ENCODE measurements at regions not wholly inside any gene's neighbourhood (a gene's known extent, or its start where the extent isn't known, plus 50 kb on each side); places are given as distances from the start of the nearest gene placed in this dataset.

DNA sequence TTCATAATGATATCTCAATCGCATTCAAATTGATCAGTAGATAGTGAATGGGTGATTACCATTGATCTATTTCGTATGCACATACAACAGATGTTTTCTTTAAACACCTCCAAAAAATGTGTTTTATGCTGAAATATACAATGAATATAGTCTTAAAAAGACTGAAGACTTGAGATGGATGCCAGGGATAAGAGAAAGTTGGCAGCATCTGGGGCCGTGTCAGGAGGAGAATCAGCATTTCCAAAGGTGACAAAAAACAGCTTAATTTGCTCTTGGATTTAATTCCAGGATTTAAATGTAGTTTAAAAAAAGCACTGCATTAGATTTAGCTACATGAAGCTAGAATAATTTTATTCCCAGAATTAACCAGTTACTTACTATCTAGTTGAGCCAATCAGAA is 199.7 kb upstream of the CNTN3 start:
- Mint-ChIP-seq H3K36me3 (ENCODE audit: low read depth) (no peaks in the 10 kb centered on the region), H3K9me3 (peaks cover 35% of the 10 kb centered on the region), H3K27ac (no peak overlapping the region), H3K27me3 (ENCODE audit: low read depth) (no peaks in the 10 kb centered on the region), H3K4me3 (ENCODE audit: low read depth) (no peak overlapping the region), H3K4me1 (ENCODE audit: low read depth) (no peaks in the 10 kb centered on the region)
- intact Hi-C loops (cut with micrococcal nuclease), result no loop called here
- no peak for DNase-seq (ENCODE audit: low spot score)

DNA sequence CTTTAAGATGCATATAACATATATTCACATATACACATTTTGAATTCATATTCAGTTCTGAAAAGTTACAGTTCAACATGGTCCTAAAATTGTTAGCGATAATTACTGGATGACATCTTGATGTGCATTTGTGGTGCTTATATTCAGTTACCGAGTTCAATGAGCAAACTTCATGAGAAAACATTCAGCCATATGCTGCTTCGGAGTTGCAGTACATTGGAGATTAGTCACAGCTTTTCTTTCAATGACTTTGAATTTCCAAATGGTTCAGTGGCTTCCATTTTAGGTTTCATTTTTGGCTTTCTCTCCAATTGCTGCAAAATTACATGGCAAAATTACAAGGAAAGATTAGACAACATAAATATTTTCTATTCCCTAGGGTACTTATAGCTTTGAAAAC is 198.3 kb upstream of the CNTN3 start:
- Mint-ChIP-seq H3K36me3 (ENCODE audit: low read depth) (no peaks in the 10 kb centered on the region), H3K27ac (no peak overlapping the region), H3K4me3 (ENCODE audit: low read depth) (no peak overlapping the region), H3K27me3 (ENCODE audit: low read depth) (no peaks in the 10 kb centered on the region), H3K9me3 (peaks cover 32% of the 10 kb centered on the region), H3K4me1 (ENCODE audit: low read depth) (no peaks in the 10 kb centered on the region)
- intact Hi-C loops (cut with micrococcal nuclease), result no loop called here
- no peak for DNase-seq (ENCODE audit: low spot score)

DNA sequence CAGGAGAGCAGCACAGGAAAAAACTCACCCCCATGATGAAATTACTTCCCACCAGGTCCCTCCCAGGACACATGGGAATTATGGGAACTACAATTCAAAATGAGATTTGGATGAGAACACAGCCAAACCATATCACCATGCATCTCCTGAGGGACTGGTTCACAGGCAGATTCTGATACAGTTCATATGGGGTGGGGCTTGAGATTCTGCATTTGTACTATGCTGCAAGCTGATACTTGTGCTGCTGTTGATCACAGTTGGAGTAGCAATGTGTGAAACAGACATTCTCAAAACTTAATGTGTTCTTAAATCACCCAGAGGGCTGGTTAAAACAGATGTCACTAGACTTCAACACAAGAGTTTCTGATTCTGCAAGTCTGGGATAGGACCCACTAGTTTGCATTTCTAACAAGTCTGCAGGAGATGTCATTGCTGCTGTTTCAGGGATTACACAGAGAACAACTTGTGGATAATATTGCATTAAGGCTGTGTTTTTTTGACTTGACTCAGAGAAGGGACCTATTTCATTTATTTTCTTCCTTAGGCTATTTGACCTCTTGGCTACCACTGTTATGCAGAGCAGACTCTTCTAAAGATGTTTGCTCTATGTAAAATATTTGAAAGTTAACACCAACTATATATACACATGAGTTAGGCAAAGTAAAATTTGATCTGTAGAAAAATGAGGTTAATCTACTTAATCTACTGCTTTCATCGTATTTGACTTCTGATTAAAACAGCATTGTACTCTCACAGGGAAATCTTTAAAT is 194.2 kb upstream of the CNTN3 start:
- H3K4me3 Mint-ChIP-seq (ENCODE audit: low read depth), result no peak overlapping the region
- no peaks in the 10 kb centered on the region for H3K27me3 Mint-ChIP-seq (ENCODE audit: low read depth)
- peaks cover 36% of the 10 kb centered on the region for H3K9me3 Mint-ChIP-seq
- no peak overlapping the region for H3K27ac Mint-ChIP-seq
- intact Hi-C loops (cut with micrococcal nuclease), result no loop called here
- no peaks in the 10 kb centered on the region for H3K4me1 Mint-ChIP-seq (ENCODE audit: low read depth)
- no peaks in the 10 kb centered on the region for H3K36me3 Mint-ChIP-seq (ENCODE audit: low read depth)
- no peak for DNase-seq (ENCODE audit: low spot score)

DNA sequence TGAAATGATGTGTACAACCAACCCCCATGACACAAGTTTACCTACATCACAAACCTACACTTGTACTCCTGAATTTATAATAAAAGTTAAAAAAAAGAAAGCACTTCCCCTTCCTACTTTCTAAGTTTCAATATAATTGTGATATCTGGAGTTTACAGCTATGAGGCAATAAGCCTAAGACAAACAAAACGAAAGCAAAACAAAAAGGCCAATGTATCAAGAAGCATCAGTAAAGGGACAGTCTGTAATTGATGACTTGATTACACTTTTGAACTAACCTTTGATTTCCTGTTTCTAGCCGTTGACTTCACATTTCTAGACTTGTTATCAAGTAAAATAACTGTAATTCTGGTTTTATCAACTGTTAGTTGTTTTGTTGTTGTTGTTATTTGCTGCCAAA is 187.5 kb upstream of the CNTN3 start:
- Mint-ChIP-seq H3K4me1 (ENCODE audit: low read depth) (no peaks in the 10 kb centered on the region), H3K4me3 (ENCODE audit: low read depth) (no peak overlapping the region)

DNA sequence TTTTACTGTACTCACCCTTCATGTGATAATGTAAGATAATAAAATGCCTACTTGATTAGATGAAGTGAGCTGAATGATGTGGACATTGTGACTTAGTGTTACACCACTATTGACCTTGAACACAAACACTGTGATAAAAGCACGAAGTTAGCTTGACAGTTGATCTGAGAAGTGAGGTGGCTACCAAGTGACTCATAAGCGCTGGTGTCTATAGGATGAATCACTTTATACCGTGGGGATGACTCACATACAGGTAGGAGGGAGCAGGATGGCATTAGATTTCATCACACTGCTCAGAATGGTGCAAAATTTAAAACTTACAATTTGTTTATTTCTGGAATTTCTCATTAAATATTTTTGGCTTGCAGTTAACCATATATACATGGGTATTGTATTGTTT is 174.7 kb upstream of the CNTN3 start:
- Mint-ChIP-seq H3K4me1 (ENCODE audit: low read depth) (no peaks in the 10 kb centered on the region), H3K9me3 (peaks cover 10% of the 10 kb centered on the region), H3K36me3 (ENCODE audit: low read depth) (no peaks in the 10 kb centered on the region), H3K27ac (no peak overlapping the region), H3K27me3 (ENCODE audit: low read depth) (no peaks in the 10 kb centered on the region), H3K4me3 (ENCODE audit: low read depth) (no peak overlapping the region)
- intact Hi-C loops (cut with micrococcal nuclease), result no loop called here
- DNase-seq (ENCODE audit: low spot score), result no peak

More for the DNA sequence above, 187.5 kb upstream of the CNTN3 start:
- no peaks in the 10 kb centered on the region for H3K27me3 Mint-ChIP-seq (ENCODE audit: low read depth)
- H3K36me3 Mint-ChIP-seq (ENCODE audit: low read depth), result no peaks in the 10 kb centered on the region
- H3K9me3 Mint-ChIP-seq, result peaks cover 42% of the 10 kb centered on the region
- H3K27ac Mint-ChIP-seq, result no peak overlapping the region
- intact Hi-C loops (cut with micrococcal nuclease), result no loop called here
- no peak for DNase-seq (ENCODE audit: low spot score)

DNA sequence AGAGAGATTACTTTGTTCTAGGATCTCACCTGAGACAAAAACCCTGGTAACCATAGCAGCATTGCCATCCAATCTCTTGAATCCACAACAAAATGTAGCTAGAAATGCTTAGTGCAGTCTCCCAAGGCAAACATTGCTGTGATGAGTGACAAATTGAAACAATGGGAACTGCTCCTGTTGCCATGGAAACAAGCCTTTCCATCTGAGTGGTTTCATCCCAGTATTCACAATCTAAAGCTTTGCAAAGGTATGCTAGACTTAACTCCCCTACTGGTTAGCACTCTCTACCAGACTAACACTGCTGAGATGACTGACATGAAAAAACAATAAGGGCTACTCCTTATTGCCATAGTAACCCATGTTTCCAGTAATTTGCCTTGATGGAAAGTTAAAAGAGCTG is 172.6 kb upstream of the CNTN3 start:
- Mint-ChIP-seq H3K9me3 (peaks cover 10% of the 10 kb centered on the region), H3K4me3 (ENCODE audit: low read depth) (no peak overlapping the region), H3K36me3 (ENCODE audit: low read depth) (no peaks in the 10 kb centered on the region), H3K27ac (no peak overlapping the region), H3K4me1 (ENCODE audit: low read depth) (no peaks in the 10 kb centered on the region), H3K27me3 (ENCODE audit: low read depth) (no peaks in the 10 kb centered on the region)
- intact Hi-C loops (cut with micrococcal nuclease), result no loop called here
- no peak for DNase-seq (ENCODE audit: low spot score)

DNA sequence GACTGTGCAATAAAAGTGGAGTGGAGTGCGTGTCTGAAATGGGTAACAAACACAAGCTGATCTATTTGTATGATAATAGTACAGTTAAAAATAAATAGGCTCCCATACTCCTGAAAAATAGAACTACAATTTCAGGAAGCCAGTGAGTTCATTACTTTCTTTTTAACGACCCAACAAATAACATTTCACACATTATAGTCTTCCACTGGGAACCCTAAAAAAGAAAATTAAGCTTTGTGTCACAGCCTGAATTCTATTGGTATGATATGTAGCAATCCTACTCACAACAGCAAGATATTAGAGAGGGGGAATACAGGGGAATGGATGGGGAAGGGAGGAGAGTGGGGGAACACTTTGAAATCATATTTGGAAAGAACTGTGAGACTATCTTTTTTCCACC is 156.9 kb upstream of the CNTN3 start:
- H3K4me3 Mint-ChIP-seq (ENCODE audit: low read depth), result no peak overlapping the region
- no peaks in the 10 kb centered on the region for H3K36me3 Mint-ChIP-seq (ENCODE audit: low read depth)
- H3K27me3 Mint-ChIP-seq (ENCODE audit: low read depth), result no peaks in the 10 kb centered on the region
- intact Hi-C loops (cut with micrococcal nuclease), result no loop called here
- no peak overlapping the region for H3K27ac Mint-ChIP-seq
- DNase-seq (ENCODE audit: low spot score), result no peak
- no peaks in the 10 kb centered on the region for H3K4me1 Mint-ChIP-seq (ENCODE audit: low read depth)
- peaks cover 30% of the 10 kb centered on the region for H3K9me3 Mint-ChIP-seq

DNA sequence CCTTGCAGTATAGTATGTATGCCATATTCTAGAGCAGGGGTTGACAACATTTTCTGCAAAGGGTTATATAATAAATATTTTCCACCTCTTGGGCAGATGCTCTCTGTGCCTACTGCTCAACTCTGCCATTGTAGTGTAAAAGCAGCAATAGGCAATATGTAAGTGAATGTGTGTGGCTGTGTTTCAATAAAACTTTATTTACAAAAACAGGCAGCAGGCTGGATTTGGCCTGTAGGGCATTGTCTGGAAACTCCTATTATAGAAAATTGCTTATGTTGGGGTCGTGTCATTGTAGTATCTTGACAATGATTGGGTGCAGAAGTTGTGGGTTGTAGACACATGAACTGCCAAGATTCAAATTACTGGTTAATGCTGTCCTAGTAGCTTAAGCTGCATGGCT is 153.6 kb upstream of the CNTN3 start:
- no peaks in the 10 kb centered on the region for H3K4me1 Mint-ChIP-seq (ENCODE audit: low read depth)
- DNase-seq (ENCODE audit: low spot score), result no peak
- H3K27ac Mint-ChIP-seq, result no peak overlapping the region
- peaks cover 16% of the 10 kb centered on the region for H3K9me3 Mint-ChIP-seq
- no peaks in the 10 kb centered on the region for H3K36me3 Mint-ChIP-seq (ENCODE audit: low read depth)
- no peak overlapping the region for H3K4me3 Mint-ChIP-seq (ENCODE audit: low read depth)
- intact Hi-C loops (cut with micrococcal nuclease), result no loop called here
- no peaks in the 10 kb centered on the region for H3K27me3 Mint-ChIP-seq (ENCODE audit: low read depth)

DNA sequence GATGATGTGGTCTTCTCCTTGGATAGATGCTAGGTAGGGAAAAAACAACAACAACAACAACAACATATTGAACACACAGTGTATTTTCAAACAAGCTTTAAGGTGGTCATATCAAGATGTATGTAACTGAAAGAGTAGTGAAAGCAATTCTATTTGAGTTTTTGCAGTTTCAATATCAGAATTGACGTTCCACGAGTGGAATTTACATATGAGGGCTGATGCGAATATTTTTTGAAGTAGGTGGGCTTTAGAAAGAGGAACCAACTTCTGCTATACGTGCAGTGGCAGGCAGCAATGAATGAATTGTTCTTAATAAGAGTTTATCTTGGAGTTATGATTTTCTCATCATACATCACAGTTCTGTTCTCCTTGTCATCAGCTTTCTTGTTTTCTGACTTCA is 151.9 kb upstream of the CNTN3 start:
- H3K27ac Mint-ChIP-seq, result no peak overlapping the region
- DNase-seq (ENCODE audit: low spot score), result no peak
- no peaks in the 10 kb centered on the region for H3K27me3 Mint-ChIP-seq (ENCODE audit: low read depth)
- H3K9me3 Mint-ChIP-seq, result peaks cover 9% of the 10 kb centered on the region
- H3K4me1 Mint-ChIP-seq (ENCODE audit: low read depth), result no peaks in the 10 kb centered on the region
- H3K4me3 Mint-ChIP-seq (ENCODE audit: low read depth), result no peak overlapping the region
- no peaks in the 10 kb centered on the region for H3K36me3 Mint-ChIP-seq (ENCODE audit: low read depth)
- intact Hi-C loops (cut with micrococcal nuclease), result no loop called here

DNA sequence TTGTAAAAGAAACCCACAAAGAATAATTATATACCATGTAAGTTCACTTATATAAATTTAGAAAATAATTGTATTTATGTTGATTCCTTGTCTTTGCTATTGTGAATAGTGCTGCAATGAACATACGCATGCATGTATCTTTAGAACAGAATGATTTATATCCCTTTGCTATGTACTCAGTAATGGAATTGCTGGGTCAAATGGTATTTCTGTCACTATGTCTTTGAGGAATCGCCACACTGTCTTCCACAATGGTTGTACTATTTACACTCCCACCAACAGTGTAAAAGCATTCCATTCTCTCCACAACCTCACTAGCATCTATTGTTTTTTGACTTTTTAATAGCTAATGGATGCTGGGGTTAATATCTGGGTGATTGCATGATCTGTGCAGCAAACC is 149.4 kb upstream of the CNTN3 start:
- no peak overlapping the region for H3K4me3 Mint-ChIP-seq (ENCODE audit: low read depth)
- H3K27me3 Mint-ChIP-seq (ENCODE audit: low read depth), result no peaks in the 10 kb centered on the region
- intact Hi-C loops (cut with micrococcal nuclease), result no loop called here
- H3K9me3 Mint-ChIP-seq, result peaks cover 15% of the 10 kb centered on the region
- no peak overlapping the region for H3K27ac Mint-ChIP-seq
- H3K36me3 Mint-ChIP-seq (ENCODE audit: low read depth), result no peaks in the 10 kb centered on the region
- H3K4me1 Mint-ChIP-seq (ENCODE audit: low read depth), result no peaks in the 10 kb centered on the region
- DNase-seq (ENCODE audit: low spot score), result no peak

DNA sequence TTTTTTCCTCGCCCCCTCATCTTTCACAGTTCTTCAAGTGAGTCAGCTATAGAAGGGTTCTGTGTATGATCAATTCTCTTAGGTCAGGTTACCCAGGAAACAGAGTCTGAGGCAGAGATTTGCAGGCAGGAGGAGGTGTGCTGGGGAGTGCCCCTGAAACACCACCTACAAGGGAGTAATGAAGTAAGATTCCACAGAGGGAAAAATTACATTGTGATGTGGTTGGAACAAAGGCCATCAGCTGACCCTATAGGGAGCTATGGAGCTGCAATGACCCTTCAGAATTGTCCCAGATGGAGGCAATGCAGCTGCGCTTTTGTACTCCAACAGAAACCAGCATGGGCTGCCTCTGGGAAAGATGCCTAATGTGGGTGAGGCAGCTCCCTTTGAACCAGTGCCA is 142.2 kb upstream of the CNTN3 start:
- Mint-ChIP-seq H3K36me3 (ENCODE audit: low read depth) (no peaks in the 10 kb centered on the region), H3K9me3 (peaks cover 36% of the 10 kb centered on the region), H3K4me1 (ENCODE audit: low read depth) (no peaks in the 10 kb centered on the region), H3K27me3 (ENCODE audit: low read depth) (no peaks in the 10 kb centered on the region), H3K4me3 (ENCODE audit: low read depth) (no peak overlapping the region), H3K27ac (no peak overlapping the region)
- DNase-seq (ENCODE audit: low spot score), result no peak
- intact Hi-C loops (cut with micrococcal nuclease), result no loop called here

DNA sequence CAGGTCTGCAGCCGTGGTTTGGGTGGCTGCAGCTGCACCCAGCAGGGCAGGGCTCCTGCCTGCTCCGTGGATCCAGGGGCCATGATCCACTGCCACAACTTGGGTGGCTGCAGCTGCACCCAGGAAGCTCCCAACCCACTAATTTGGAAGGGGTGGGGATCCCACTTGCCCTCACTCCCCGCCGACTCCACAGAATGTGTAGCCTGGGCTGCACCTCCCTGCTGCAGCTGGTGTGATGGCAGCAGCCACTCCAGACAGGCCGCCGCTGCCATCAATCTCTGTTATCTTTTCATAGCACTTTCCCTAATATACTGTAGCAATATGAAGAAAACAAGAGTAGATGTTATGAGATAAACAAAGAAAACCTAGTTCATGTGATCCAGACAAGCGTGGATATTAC is 137.8 kb upstream of the CNTN3 start:
- no peaks in the 10 kb centered on the region for H3K27me3 Mint-ChIP-seq (ENCODE audit: low read depth)
- H3K9me3 Mint-ChIP-seq, result peaks cover 28% of the 10 kb centered on the region
- DNase-seq (ENCODE audit: low spot score), result no peak
- H3K36me3 Mint-ChIP-seq (ENCODE audit: low read depth), result no peaks in the 10 kb centered on the region
- no peak overlapping the region for H3K27ac Mint-ChIP-seq
- intact Hi-C loops (cut with micrococcal nuclease), result no loop called here
- H3K4me1 Mint-ChIP-seq (ENCODE audit: low read depth), result no peaks in the 10 kb centered on the region
- no peak overlapping the region for H3K4me3 Mint-ChIP-seq (ENCODE audit: low read depth)

DNA sequence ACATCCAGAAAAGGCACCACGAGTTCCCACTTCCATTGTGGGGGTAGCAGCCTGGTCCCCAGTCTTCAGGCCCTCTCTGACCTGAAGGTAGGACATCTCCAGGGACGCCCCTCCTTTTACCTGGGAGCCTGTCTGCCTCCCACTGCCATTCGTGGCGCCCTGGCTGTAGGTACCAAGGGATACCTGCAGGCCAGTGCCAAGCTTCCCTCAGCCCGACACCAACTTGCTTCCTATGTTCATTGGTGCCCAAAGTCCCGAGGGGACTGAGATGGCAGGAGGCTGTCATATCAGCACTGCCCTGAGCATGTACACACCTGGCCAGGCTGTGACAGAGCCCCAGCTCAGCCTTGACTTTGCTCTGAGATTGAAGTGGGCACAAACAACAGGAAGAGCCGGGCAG is 137.3 kb upstream of the CNTN3 start:
- Mint-ChIP-seq H3K36me3 (ENCODE audit: low read depth) (no peaks in the 10 kb centered on the region), H3K9me3 (peaks cover 28% of the 10 kb centered on the region), H3K27ac (no peak overlapping the region), H3K4me1 (ENCODE audit: low read depth) (no peaks in the 10 kb centered on the region), H3K4me3 (ENCODE audit: low read depth) (no peak overlapping the region), H3K27me3 (ENCODE audit: low read depth) (no peaks in the 10 kb centered on the region)
- DNase-seq (ENCODE audit: low spot score), result no peak
- intact Hi-C loops (cut with micrococcal nuclease), result no loop called here

DNA sequence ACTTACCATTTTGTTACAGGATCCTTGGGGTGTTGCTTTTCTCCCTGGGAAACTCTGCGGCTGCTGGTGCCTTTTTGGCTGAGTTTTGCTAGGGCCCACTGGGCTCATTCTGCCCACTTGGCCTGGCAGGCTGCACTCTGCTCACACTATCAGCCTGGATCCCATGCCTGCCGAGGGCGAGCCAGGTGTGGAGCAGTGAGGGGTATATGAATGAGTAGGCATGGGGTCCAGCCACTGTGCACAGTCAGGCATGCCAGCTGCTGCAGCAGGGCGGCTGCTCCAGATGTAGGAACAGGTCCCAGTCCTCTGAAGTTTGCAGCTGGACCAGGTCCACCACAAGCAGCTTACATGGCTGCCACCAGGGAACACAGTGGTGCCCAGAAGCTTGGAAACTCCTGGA is 136.4 kb upstream of the CNTN3 start:
- Mint-ChIP-seq H3K9me3 (peaks cover 31% of the 10 kb centered on the region), H3K4me3 (ENCODE audit: low read depth) (no peak overlapping the region), H3K36me3 (ENCODE audit: low read depth) (no peaks in the 10 kb centered on the region), H3K27me3 (ENCODE audit: low read depth) (no peaks in the 10 kb centered on the region), H3K4me1 (ENCODE audit: low read depth) (no peaks in the 10 kb centered on the region), H3K27ac (no peak overlapping the region)
- DNase-seq (ENCODE audit: low spot score), result no peak
- intact Hi-C loops (cut with micrococcal nuclease), result no loop called here
